Natural killer cell (primary cell): ENCODE measurements at regions not wholly inside any gene's neighbourhood (a gene's known extent, or its start where the extent isn't known, plus 50 kb on each side); places are given as distances from the start of the nearest gene placed in this dataset.

Source experiments
- ATAC-seq, 3 donors: fragments of 150-1000 bp in 2 of 3; fragments of 200-7000 bp in 1 of 3; cut with Tn5 transposase; 1 replicate in 1 of 3; 2 replicates in 2 of 3; pipeline ENCODE4 v1.10.0; 2021; ENCODE audit warnings: mild to moderate bottlenecking in 2 of 3, moderate library complexity in 2 of 3
- DNase-seq, 2 donors: peaks; one replicate each; pipeline versions ENCODE4 v3.0.0 to v3.0.0-alpha.2; 2013 to 2021; ENCODE audit warnings: mixed read lengths in 1 of 2
- H3K27ac ChIP-seq: one replicate; pipeline ENCODE4 v1.5.1; 2013; ENCODE audit warnings: mild to moderate bottlenecking, low read length
- H3K27me3 ChIP-seq: one replicate; pipeline ENCODE4 v1.6.1; 2013; ENCODE audit warnings: low read length; ENCODE audit not compliant: control insufficient read depth, insufficient read depth
- H3K36me3 ChIP-seq: one replicate; pipeline ENCODE4 v1.6.1; 2013; ENCODE audit warnings: low read length; ENCODE audit not compliant: control insufficient read depth, insufficient read depth
- H3K4me1 ChIP-seq: one replicate; pipeline ENCODE4 v1.6.1; 2013; ENCODE audit warnings: low read length; ENCODE audit not compliant: control insufficient read depth, insufficient read depth
- H3K4me3 ChIP-seq: one replicate; pipeline ENCODE4 v1.5.1; 2013; ENCODE audit warnings: low read length
- H3K9me3 ChIP-seq: one replicate; pipeline ENCODE4 v1.6.1; 2013; ENCODE audit warnings: low read length; ENCODE audit not compliant: control insufficient read depth, insufficient read depth
- H3K27ac Mint-ChIP-seq, 2 donors: one replicate each; pipeline ENCODE4 v1.8.0; 2022; ENCODE audit warnings: mild to moderate bottlenecking in 2 of 2, mixed read lengths in 2 of 2, moderate library complexity in 1 of 2
- H3K27me3 Mint-ChIP-seq, 2 donors: one replicate each; pipeline ENCODE4 v1.8.0; 2022; ENCODE audit warnings: low read depth in 2 of 2, mixed read lengths in 2 of 2
- H3K36me3 Mint-ChIP-seq: one replicate; pipeline ENCODE4 v1.8.0; 2022; ENCODE audit warnings: mixed read lengths
- H3K4me1 Mint-ChIP-seq, 2 donors: one replicate each; pipeline ENCODE4 v1.8.0; 2022; ENCODE audit warnings: mixed read lengths in 2 of 2
- H3K4me3 Mint-ChIP-seq: one replicate; pipeline ENCODE4 v1.8.0; 2022; ENCODE audit warnings: mild to moderate bottlenecking, moderate library complexity, mixed read lengths
- H3K9me3 Mint-ChIP-seq, 2 donors: one replicate each; pipeline ENCODE4 v1.8.0; 2022; ENCODE audit warnings: mixed read lengths in 2 of 2
- WGBS: methylation state at CpG from one replicate; pipeline ENCODE4 v1.1.7; 2013; ENCODE audit warnings: missing lambda C conversion rate; ENCODE audit not compliant: insufficient coverage; 5-methylcytosine and 5-hydroxymethylcytosine counted together
- intact Hi-C: fragments of 100-400 bp; cut with micrococcal nuclease; formaldehyde crosslinking; loops from one replicate; pipeline ENCODE4 v1.14.2; 2022
- TF ChIP-seq, protein P1 (sequence below): fragments of 200-600 bp; IDR thresholded peaks from one replicate; pipeline ENCODE4 v1.8.0; 2022; ENCODE audit warnings: antibody characterized with exemption

DNA sequence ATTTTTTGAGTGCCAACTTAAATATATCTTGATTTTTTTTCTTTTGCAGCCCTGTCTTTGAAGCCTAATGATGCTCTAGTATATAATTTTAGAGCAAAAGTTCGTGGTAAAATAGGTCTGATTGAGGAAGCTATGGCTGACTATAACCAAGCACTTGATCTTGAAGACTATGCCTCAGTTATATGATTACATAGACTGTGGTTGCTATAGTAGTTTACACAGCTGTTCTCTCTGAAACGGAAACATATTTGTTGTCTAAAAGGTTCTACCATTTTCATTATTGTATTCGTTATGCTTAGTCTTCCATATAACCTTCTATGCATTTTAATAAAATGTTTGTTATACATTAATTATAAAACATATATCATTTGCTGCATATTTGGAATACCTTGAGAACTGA lies 246.7 kb downstream of the TTC6 start:
- Mint-ChIP-seq H3K36me3 (peaks cover 7% of the 10 kb centered on the region), H3K9me3 (peaks cover 3 to 11% of the 10 kb centered on the region in 2 donors), H3K4me3 (no peak overlapping the region), H3K27me3 (no peaks in the 10 kb centered on the region), H3K4me1 (no peaks in the 10 kb centered on the region), H3K27ac (no peak overlapping the region)
- Histone ChIP-seq H3K4me1 (no peaks in the 10 kb centered on the region), H3K27ac (no peak overlapping the region), H3K4me3 (no peak overlapping the region), H3K27me3 (no peaks in the 10 kb centered on the region), H3K36me3 (no peaks in the 10 kb centered on the region), H3K9me3 (no peaks in the 10 kb centered on the region)
- ATAC-seq = no peak
- intact Hi-C loops = no loop called here
- WGBS = 29% methylated on average over 1 of the region's 3 CpGs
- no peak for DNase-seq
- TF ChIP-seq, protein P1, sequence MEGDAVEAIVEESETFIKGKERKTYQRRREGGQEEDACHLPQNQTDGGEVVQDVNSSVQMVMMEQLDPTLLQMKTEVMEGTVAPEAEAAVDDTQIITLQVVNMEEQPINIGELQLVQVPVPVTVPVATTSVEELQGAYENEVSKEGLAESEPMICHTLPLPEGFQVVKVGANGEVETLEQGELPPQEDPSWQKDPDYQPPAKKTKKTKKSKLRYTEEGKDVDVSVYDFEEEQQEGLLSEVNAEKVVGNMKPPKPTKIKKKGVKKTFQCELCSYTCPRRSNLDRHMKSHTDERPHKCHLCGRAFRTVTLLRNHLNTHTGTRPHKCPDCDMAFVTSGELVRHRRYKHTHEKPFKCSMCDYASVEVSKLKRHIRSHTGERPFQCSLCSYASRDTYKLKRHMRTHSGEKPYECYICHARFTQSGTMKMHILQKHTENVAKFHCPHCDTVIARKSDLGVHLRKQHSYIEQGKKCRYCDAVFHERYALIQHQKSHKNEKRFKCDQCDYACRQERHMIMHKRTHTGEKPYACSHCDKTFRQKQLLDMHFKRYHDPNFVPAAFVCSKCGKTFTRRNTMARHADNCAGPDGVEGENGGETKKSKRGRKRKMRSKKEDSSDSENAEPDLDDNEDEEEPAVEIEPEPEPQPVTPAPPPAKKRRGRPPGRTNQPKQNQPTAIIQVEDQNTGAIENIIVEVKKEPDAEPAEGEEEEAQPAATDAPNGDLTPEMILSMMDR = no peak

DNA sequence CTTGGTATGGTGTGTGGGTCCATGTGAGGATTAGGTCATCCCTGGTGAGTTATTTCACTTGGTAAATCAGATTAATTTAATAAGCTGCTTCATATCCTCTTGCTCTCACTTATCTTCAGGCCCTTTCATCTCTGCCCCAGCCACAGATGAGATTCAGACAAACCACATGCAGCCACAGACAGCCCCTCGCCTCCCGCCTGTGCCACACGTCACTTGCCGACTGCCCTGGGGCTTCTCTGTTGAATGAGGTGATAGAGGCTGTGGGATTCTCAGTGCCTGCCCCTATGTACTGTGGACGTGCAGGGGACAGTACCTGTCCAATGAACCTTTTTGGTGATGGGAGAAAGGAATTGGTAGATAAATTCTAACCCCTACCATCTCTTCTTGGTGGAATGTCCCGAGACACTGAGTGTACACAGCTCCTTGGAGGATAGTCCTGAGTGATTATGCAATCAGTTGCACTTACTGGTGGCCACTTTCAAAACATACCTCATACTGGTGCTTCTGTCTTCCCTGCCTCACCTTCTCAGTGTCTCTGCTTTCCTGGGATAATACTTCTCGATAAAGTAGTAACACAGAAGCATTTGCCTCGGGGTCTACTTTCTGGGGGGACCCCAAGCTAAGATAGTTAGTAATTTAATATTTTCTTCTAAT lies 248.7 kb downstream of the TTC6 start:
- Mint-ChIP-seq H3K4me3 (no peak overlapping the region), H3K27ac (no peak overlapping the region), H3K4me1 (no peaks in the 10 kb centered on the region), H3K36me3 (peaks cover 7% of the 10 kb centered on the region), H3K27me3 (peaks cover 0 to 3% of the 10 kb centered on the region in 2 donors), H3K9me3 (peaks cover 0 to 10% of the 10 kb centered on the region in 2 donors)
- Histone ChIP-seq H3K4me3 (no peak overlapping the region), H3K27me3 (no peaks in the 10 kb centered on the region), H3K4me1 (no peaks in the 10 kb centered on the region), H3K9me3 (no peaks in the 10 kb centered on the region), H3K36me3 (no peaks in the 10 kb centered on the region), H3K27ac (no peak overlapping the region)
- no peak for ATAC-seq
- TF ChIP-seq, protein P1 = no peak
- intact Hi-C loops = no loop called here
- 65% methylated on average over 6 of the region's 8 CpGs for WGBS
- DNase-seq = no peak

DNA sequence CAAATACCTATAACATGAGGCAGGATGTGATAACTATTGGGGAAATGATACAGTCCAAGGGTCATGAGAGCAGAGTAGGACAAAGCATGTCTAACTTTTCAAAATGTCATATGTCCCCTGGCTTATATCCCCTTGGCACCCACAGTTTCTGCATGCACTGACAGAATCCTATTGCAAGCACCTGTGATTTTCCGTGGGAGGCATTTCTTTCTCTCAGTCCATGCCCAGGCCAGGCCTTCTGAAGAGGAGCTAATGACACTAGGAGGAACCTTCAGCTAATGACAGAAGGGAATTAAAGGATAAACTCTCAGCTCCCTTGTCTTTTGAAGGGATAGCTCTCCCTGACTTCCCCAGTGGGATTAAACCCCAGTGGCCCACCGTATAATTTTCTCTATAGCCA lies 249.2 kb downstream of the TTC6 start:
- Mint-ChIP-seq H3K4me3 (no peak overlapping the region), H3K27me3 (peaks cover 0 to 3% of the 10 kb centered on the region in 2 donors), H3K27ac (no peak overlapping the region), H3K9me3 (peaks cover 0 to 8% of the 10 kb centered on the region in 2 donors), H3K36me3 (peaks cover 3% of the 10 kb centered on the region), H3K4me1 (no peaks in the 10 kb centered on the region)
- Histone ChIP-seq H3K36me3 (no peaks in the 10 kb centered on the region), H3K4me3 (no peak overlapping the region), H3K9me3 (no peaks in the 10 kb centered on the region), H3K4me1 (no peaks in the 10 kb centered on the region), H3K27me3 (no peaks in the 10 kb centered on the region), H3K27ac (no peak overlapping the region)
- ATAC-seq (no peak), DNase-seq (no peak)
- TF ChIP-seq, protein P1 = no peak
- intact Hi-C loops = no loop called here
- 73% methylated on average over 2 of the region's 2 CpGs for WGBS
